ENCODE measurements at regions not wholly inside any gene's neighbourhood (a gene's known extent, or its start where the extent isn't known, plus 50 kb on each side); places are given as distances from the start of the nearest gene placed in this dataset.
"Not testable (repeated sequence)": the region's sequence is repeated elsewhere in the genome, so short reads cannot be mapped to it uniquely, and the experiment has no call there.

DNA sequence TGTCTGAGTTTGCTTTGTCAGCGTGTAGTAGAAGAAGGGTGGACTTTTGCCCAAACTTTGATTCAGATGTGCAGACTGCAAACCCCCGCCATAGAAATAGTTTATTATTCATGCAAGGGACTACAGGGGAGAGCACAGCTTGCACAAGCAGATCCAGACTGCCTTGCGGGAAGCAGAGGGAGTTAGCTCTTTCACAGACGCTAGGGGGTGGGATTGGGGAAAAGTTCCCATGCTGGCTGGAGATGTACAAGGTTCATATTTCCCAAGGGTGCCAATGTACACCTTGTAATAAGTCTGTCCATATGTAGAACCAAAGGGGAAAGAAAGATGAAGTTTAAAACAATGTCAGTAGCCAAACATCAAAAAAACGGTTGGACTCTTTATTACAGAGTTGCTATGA lies 749.7 kb upstream of the COX7C start:
- DNase-seq = no peak

- DNase-seq = no peak
These were observed 723.7 kb upstream of the COX7C start for GRCh38 chr5:85893996-85894395.

- DNase-seq = no peak
These were observed 721.2 kb upstream of the COX7C start for GRCh38 chr5:85896514-85896913.

GRCh38 chr5:85906460-85906859 lies 711.3 kb upstream of the COX7C start:
- DNase-seq = no peak

- no peak for DNase-seq
These were observed 707.4 kb upstream of the COX7C start for GRCh38 chr5:85910335-85910734.

DNA sequence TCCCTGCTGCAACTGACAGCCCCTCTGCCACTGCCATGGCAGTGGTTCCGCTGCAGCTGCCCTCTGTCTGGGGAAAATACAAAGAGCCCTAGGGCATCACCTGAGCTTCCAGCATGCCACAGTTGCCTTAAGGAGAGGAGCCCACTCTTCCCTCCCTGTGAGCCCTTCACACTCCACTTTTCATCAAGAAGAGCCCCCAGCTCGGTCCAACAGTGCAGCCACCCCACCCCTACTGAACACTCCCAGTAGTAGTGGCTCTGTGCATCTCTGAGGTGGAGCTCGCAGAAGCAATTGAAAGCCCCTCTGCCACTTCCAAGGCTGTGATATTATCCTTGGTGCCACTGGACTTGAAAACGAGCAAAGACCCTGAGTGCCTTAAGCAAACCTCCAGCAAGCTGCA lies 696.8 kb upstream of the COX7C start:
- DNase-seq = no peak

- DNase-seq = peak; percentile 21
These were observed 696.2 kb upstream of the COX7C start for GRCh38 chr5:85921590-85921989.

GRCh38 chr5:85927632-85928031 lies 690.1 kb upstream of the COX7C start:
- no peak for DNase-seq

- DNase-seq = no peak
These were observed 688.0 kb upstream of the COX7C start for GRCh38 chr5:85929713-85930112.

DNA sequence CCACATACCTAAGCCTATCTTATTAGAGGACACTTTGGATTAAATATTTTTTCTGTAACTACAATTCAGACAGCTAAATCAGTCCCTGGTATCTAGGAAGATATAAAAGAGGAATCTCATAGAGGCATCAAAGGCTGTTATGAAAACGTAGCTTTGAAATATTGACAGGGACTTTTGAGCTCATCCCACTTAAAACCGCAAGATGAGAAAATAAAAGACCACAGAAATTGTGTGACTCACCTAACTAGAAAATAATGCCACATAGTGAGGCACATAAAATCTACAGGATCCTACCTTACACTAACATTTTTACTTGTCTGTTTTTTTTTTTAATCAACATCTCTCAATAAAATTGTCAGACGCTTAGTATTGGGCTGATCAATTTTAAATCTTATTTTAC lies 686.5 kb upstream of the COX7C start:
- DNase-seq = peak; percentile 8

DNA sequence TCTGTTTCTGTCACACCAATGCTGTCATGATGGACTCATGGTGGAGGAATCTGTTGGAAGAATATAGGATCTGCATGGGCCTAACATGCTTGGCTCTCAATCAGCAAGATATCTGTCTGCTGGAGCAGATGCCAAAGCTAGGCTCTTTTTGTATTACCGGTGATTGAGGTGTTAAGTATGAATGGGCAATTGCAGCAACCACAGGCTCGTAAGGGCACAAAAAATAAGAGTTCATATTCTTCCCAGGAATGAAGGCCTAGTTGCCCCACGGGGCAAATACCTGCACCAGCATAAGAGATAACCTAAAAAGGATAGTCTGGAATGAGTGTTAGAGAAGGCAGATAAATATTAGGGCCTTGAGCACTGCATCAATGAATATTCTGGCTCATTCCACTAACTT lies 679.5 kb upstream of the COX7C start:
- no peak for DNase-seq

DNA sequence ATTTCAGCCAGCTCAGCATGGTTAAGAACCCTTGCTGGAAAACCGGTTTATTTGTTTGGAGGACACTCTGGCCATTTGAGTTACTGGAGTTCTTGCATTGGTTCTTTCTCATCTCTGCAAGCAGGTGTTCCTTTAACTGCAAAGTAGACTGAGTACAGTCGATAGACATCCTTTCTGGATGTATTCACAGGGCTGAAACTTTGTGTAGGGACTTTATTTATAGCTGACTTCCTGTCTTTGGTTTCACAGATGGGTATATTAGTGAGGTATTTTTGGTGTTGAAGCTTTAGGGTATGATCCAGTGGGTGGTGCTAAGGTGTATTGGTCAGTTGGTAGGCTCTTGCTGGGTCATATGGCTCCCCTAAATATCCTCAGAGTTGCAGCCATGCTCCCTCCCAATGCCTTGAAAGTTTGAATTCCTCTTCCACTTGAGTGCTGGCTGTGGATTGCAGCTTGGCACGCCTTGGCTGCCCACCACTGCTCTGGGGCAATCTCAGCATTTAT lies 666.0 kb upstream of the COX7C start:
- DNase-seq = no peak

DNA sequence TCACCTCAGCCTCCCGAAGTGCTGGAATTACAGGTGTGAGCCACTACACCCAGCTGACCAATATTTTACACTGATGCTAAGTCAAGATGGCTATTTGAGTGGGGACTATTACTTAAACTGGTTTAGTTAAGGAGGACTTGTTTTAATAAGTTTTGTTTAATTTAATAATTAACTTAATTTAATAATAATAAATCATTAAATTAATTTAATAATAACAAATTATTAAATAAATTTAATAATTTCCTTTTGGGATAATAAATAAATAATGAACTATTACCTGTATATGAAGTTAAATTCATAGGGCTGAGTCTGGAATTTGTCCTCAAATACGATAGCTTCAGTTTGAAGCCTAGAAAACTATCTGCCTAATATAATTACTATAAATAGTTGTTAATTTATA lies 665.1 kb upstream of the COX7C start:
- no peak for DNase-seq

DNA sequence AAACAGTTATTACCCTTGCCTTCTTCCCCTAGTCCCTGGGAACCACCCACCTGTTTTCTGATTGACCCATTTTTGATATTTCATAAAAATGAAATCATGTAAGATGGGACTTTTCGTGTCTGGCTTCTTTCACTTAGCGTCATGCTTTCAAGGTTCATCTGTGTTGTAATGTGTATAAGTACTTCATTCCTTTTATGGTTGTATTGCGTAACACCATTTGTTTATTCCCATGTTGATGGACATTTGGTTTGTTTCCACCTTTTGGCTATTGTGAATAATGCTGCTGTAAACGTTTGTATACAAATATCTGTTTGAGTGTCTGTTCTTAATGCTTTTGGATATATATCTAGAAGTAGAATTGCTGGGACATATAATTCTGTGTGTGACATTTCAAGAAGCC lies 650.1 kb upstream of the COX7C start:
- peak; percentile 9 for DNase-seq

- no peak for DNase-seq
These were observed 645.2 kb upstream of the COX7C start for GRCh38 chr5:85972539-85972938.

DNA sequence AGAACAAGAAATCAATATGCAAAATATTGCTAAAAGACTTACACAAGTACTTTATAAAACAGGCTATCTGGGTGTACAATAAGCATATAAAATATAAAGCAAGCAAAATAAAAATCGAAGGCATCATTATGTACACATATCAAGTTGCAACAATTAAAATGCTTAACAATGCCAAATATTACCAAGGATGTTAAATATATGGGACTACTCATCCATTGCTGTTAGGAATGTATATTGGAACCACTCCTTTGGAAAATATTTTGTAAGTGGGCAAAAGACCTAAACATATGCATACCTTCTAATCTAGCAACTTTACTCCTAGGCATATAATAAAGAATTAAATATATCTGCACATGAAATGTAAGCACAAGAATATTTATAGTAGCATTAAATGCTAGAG lies 632.6 kb upstream of the COX7C start:
- no peak for DNase-seq

DNA sequence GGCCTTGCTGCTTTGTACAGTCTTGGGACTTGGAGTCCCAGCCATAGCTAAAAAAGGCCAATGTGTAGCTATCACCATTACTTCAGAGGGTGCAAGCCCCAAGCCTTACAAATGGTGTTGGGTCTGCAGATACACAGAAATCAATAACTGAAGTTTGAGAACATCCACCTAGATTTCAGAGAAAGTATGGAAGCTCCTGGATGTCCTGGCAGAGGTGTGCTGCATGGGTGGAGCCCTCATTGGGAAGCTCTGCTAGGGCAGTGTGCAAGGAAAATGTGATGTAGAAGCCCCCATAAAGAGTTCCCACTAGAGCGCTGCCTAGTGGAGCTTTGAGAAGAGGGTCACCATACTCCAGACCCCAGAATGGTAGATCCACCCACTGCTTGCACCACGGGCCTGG lies 626.7 kb upstream of the COX7C start:
- DNase-seq = no peak

DNA sequence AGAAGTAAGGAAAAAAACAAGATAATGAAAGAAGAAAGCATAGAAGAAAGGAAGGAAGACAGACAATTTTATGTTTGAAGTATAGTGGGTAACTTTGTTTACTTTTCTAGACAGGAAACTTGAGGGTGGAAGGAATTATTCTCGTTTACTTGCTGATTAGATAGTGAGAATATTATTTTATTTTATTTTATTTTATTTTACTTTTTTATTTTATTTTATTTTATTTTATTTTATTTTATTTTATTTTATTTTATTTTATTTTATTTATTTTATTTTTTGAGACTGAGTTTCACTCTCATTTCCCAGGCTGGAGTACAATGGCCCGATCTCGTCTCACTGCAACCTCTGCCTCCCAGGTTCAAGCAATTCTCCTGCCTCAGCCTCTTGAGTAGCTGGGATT lies 623.1 kb upstream of the COX7C start:
- DNase-seq = not testable (repeated sequence)

- DNase-seq = no peak
These were observed 619.1 kb upstream of the COX7C start for GRCh38 chr5:85998656-85999055.

DNA sequence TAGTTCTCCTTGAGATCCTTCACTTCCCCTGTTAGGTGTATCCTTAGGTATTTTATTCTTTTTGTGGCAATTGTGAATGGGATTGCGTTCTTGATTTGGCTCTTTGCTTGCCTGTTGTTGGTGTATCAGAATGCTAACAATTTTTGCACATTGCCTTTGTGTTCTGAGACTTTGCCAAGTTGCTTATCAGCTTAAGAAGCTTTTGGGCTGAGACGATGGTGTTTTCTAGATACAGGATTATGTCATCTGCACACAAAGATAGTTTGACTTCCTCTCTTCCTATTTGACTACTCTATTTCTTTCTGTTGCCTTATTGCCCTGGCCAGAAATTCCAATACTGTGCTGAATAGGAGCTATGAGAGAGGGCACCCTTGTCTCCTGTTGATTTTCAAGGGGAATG lies 609.4 kb upstream of the COX7C start:
- DNase-seq = peak; percentile 96

DNA sequence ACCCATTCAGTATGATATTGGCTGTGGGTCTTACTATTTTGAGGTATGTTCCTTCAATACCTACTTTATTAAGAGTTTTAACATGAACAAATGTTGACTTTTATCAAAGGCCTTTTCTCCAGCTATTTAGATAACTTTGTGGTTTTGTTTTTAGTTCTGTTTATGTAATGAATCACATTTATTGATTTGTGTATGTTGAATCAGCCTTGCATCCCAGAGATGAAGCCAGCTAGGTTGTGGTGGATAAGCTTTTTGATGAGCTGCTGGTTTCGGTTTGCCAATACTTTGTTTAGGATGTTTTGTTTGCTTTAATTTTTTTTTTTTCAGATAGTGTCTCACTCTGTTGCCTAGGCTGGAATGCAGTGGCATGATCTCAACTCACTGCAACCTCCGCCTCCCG lies 609.0 kb upstream of the COX7C start:
- no peak for DNase-seq

DNA sequence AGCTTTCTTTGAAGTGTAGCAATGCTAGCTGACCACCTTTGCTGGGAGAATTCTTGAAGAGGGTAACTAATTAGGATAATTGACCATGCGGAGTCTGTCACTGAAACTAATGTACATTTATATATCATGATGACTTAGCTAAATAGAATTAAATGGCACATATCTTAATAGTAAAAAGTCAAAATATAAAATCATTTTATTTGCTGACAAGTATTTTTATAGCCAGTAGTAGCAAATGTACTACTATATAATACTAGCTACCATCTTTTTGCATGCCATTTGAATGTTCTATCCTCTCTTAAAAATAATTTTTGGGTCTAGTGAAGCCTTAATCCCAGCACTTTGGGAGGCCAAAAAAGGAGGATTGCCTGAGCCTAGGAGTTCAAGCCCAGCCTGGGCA lies 605.8 kb upstream of the COX7C start:
- no peak for DNase-seq

DNA sequence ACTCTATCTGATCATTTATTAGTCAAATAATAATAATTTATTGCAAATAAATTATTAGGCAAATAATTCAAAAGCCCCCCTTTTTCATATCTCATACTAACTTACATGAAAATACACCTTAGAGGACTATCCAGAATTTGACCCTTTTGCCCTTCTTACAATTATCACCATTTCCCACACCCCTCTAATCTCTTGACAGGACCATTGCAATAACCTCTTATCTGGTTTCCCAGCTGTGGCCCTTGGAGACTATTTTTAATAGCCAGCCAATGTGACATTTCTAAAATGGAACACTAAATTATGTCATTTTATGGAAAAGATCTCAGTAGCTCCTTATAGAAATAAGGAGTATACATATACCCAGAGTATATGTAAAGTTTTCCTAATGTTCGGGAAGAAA lies 588.4 kb upstream of the COX7C start:
- peak; percentile 63 for DNase-seq

GRCh38 chr5:86030753-86031152 lies 587.0 kb upstream of the COX7C start:
- DNase-seq = peak; percentile 14

DNA sequence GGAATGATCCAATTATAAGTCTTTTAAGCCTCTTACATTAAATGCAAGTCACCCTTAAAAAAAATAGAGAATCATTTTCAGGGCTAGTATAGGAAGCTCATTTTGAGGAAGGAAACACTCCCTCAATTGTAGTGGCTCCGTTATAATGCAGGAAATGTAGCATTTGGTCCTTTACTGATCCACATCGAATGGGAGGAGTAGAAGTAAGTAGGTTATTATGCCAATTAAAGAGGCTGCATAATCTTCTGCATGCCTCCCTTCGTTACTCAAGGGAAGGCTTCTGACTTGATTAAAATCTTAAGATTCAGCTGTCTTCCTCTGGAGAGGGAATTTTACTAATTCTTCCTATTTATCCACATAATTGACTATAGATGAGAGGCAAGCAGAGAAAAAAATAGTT lies 579.2 kb upstream of the COX7C start:
- DNase-seq = no peak

DNA sequence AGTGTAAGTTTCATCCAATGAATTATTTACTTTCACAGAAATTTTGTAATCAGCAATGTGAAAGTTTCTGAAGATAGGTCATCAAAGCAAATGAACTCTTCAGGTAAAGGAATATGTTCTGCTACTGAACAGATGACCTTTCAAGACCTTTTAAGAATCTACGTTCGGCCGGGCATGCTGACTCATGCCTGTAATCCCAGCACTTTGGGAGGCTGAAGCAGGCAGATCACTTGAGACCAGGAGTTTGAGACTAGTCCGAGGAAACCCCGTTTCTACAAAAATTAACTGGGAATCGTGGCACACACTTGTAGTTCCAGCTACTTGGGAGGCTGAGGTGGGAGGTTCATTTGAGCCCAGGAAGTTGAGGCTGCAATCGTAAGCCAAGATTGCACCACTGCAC lies 578.4 kb upstream of the COX7C start:
- no peak for DNase-seq

All from OCI-M1 (cell line).